ENCODE measurements at regions not wholly inside any gene's neighbourhood (a gene's known extent, or its start where the extent isn't known, plus 50 kb on each side); places are given as distances from the start of the nearest gene placed in this dataset.
A peak's percentile ranks its signal among the peaks of the same experiment; 100 is the strongest.

DNA sequence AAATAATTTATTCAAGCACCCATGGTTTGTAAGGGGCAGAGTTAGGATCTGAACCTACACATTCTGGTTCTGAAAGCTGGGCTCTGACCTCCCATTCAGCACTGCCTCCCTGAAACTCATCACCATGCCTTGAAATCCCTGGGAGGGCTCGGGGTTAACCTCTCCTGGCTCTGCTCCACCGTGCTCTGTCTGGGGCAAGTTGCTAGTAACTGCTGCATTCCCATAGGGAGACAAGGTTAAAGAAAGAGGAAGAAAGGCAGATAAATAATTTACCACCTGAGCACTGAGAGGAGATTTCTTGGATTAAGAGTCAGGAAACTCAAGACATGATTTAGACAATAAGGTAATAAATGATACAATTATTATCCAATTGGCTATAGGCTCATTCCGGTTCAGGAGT lies 199.3 kb downstream of the KIF18A start:
- no peaks in the 10 kb centered on the region for H3K4me1 ChIP-seq (ENCODE audit: control insufficient read depth, insufficient read depth, low read length)
- no peak overlapping the region for H3K4me3 ChIP-seq (ENCODE audit: low read depth, low read length)
- H3K9me3 ChIP-seq (ENCODE audit: control insufficient read depth, insufficient read depth, low read length), result no peaks in the 10 kb centered on the region
- no CpG with 5 or more reads among the region's 3 CpGs for WGBS (ENCODE audit: insufficient coverage)
- H3K27ac ChIP-seq (ENCODE audit: low read depth, low read length), result no peak overlapping the region
- H3K27me3 ChIP-seq (ENCODE audit: control insufficient read depth, insufficient read depth, low read length), result no peaks in the 10 kb centered on the region
- DNase-seq (ENCODE audit: low read depth in 4 of 6, low spot score in 6 of 6), result no peak
- H3K36me3 ChIP-seq (ENCODE audit: control insufficient read depth, insufficient read depth, low read length), result no peaks in the 10 kb centered on the region

DNA sequence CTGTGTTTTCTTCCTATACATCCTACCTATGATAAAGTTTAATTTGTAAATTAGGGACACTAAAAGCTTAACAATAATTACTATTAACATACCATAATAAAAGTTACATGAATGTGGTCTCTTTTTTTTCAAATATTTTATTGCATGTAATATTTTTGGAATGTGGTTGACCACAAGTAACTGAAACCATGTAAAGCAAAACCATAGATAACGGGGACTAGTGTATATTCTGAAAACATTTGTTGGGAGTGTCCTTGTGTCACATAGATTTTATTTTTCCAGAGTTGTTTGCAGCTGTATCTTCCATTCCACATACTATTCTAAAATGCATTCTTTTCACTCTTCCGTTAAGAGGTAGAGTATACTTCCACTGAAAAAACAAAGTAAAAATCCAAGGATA lies 200.4 kb downstream of the KIF18A start:
- no peak overlapping the region for H3K27ac ChIP-seq (ENCODE audit: low read depth, low read length)
- no peaks in the 10 kb centered on the region for H3K36me3 ChIP-seq (ENCODE audit: control insufficient read depth, insufficient read depth, low read length)
- no peaks in the 10 kb centered on the region for H3K4me1 ChIP-seq (ENCODE audit: control insufficient read depth, insufficient read depth, low read length)
- 100% methylated on average over 1 of the region's 2 CpGs for WGBS (ENCODE audit: insufficient coverage)
- H3K27me3 ChIP-seq (ENCODE audit: control insufficient read depth, insufficient read depth, low read length), result no peaks in the 10 kb centered on the region
- no peak for DNase-seq (ENCODE audit: low read depth in 4 of 6, low spot score in 6 of 6)
- no peak overlapping the region for H3K4me3 ChIP-seq (ENCODE audit: low read depth, low read length)
- H3K9me3 ChIP-seq (ENCODE audit: control insufficient read depth, insufficient read depth, low read length), result no peaks in the 10 kb centered on the region

DNA sequence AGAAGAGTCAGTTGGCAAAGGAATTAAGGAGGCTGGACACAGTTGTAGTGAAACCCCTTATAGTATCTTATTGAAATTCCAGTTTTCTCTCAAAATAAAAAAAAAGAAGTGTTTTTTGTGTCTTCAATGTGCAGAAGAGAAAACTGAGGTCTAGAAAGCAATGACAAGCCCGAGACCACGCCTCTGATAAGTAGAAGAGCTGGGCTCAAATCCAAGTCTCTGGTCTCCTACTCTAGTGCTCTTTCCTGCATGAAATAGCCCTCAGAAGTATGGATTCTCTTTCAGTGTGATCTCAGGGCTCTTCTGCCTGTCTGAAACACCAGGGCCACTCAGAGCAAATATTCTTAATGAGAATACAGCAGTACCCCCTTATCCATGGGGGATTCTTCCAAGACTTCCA lies 200.9 kb downstream of the KIF18A start:
- no peak for DNase-seq (ENCODE audit: low read depth in 4 of 6, low spot score in 6 of 6)
- H3K4me3 ChIP-seq (ENCODE audit: low read depth, low read length), result no peak overlapping the region
- no peak overlapping the region for H3K27ac ChIP-seq (ENCODE audit: low read depth, low read length)
- no peaks in the 10 kb centered on the region for H3K9me3 ChIP-seq (ENCODE audit: control insufficient read depth, insufficient read depth, low read length)
- no peaks in the 10 kb centered on the region for H3K4me1 ChIP-seq (ENCODE audit: control insufficient read depth, insufficient read depth, low read length)
- no peaks in the 10 kb centered on the region for H3K36me3 ChIP-seq (ENCODE audit: control insufficient read depth, insufficient read depth, low read length)
- 93% methylated on average over 2 of the region's 2 CpGs for WGBS (ENCODE audit: insufficient coverage)
- H3K27me3 ChIP-seq (ENCODE audit: control insufficient read depth, insufficient read depth, low read length), result no peaks in the 10 kb centered on the region

DNA sequence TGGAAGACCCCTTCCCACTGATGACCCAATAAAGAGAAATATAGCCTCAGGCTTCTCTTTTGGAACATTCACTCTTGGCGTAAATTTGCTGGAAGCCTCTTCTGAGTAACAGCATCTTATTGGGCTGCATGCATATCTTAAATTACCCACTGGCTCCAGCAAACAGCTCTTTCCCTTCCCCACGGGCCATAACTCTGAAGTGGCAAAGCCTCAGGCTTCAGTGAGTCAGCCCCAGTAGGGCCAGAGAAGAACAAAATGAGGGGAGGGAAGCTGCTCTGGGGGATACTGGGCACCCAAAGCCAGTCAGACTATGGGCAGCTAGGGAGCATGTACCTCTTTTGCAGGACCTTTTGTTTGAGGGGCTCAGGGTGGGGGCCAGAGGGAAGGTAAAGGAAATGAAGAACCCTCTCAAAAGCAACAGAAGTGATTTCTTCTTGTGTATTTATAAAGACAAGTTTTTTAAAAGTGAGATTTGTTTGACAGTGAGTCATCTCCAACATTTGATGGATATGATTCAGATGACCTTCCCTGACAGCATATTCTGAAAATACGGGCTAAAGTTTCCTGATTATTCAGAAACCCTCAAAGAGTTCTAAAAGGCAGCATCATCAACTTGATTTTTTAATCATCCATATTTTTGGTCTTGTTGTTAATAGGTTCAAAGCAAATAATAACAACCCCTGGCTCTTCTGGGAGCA lies 203.4 kb downstream of the KIF18A start:
- Histone ChIP-seq H3K4me1 (ENCODE audit: control insufficient read depth, insufficient read depth, low read length) (no peaks in the 10 kb centered on the region), H3K9me3 (ENCODE audit: control insufficient read depth, insufficient read depth, low read length) (no peaks in the 10 kb centered on the region), H3K27ac (ENCODE audit: low read depth, low read length) (no peak overlapping the region), H3K27me3 (ENCODE audit: control insufficient read depth, insufficient read depth, low read length) (no peaks in the 10 kb centered on the region), H3K36me3 (ENCODE audit: control insufficient read depth, insufficient read depth, low read length) (no peaks in the 10 kb centered on the region), H3K4me3 (ENCODE audit: low read depth, low read length) (no peak overlapping the region)
- WGBS (ENCODE audit: insufficient coverage), result 85% methylated on average over 1 of the region's 3 CpGs
- DNase-seq (ENCODE audit: low read depth in 4 of 6, low spot score in 6 of 6), result no peak

DNA sequence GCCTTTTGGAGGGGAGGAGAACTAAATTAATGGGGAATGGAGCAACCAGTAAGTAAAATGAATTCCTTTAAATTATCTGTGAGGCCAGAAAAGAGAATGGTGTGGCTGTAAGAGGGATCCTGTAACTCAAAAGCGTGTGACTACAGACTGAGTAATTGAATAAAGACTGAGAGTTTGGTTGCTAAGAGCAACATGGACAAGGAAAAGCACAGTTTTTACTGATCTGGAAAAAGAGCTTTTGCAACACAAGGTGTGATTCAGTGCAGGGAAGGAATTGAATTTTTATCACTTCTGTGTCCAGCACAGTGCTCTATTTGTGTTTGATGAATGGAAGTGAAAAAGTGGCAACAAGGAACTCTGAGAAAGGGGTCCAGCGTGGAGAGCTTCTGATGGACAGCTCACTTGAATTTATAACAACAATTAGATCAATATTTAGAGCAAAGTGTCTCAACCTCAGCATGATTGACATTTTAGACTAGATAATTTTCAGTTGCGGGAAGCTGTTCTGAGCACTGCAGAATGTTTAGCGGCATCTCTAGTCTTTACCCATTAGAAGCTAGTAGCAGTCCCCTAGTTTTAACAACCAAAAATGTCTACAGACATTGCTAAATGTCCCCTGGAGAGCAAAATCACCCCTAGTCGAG lies 202.8 kb upstream of the BDNF start:
- H3K9me3 ChIP-seq (ENCODE audit: control insufficient read depth, insufficient read depth, low read length), result no peaks in the 10 kb centered on the region
- H3K4me3 ChIP-seq (ENCODE audit: low read depth, low read length), result no peak overlapping the region
- H3K36me3 ChIP-seq (ENCODE audit: control insufficient read depth, insufficient read depth, low read length), result no peaks in the 10 kb centered on the region
- no peak overlapping the region for H3K27ac ChIP-seq (ENCODE audit: low read depth, low read length)
- WGBS (ENCODE audit: insufficient coverage), result 76% methylated on average over 3 of the region's 5 CpGs
- H3K4me1 ChIP-seq (ENCODE audit: control insufficient read depth, insufficient read depth, low read length), result no peaks in the 10 kb centered on the region
- no peaks in the 10 kb centered on the region for H3K27me3 ChIP-seq (ENCODE audit: control insufficient read depth, insufficient read depth, low read length)
- peak in 2 of 6 donors; percentile 3 to 43 for DNase-seq (ENCODE audit: low read depth in 4 of 6, low spot score in 6 of 6)

DNA sequence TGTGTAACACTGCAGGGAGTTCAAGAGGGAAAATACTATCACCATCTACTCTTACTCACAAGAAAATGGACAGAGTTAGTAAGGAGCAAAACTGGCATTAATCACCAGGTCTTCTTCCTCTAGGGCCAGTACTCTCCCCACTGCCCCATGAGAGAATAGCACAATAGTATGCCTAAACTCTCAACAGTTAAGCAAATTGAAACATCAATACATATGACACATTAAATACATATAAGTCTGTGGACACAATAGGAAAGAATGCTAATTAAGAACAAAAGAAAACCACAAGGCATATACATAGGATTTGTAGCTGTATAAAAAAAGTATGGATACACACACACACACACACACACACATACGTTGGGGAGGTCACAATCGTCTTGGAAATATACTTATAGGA lies 197.9 kb upstream of the BDNF start:
- H3K36me3 ChIP-seq (ENCODE audit: control insufficient read depth, insufficient read depth, low read length), result no peaks in the 10 kb centered on the region
- no peaks in the 10 kb centered on the region for H3K9me3 ChIP-seq (ENCODE audit: control insufficient read depth, insufficient read depth, low read length)
- no CpG with 5 or more reads among the region's 2 CpGs for WGBS (ENCODE audit: insufficient coverage)
- no peaks in the 10 kb centered on the region for H3K4me1 ChIP-seq (ENCODE audit: control insufficient read depth, insufficient read depth, low read length)
- H3K4me3 ChIP-seq (ENCODE audit: low read depth, low read length), result no peak overlapping the region
- no peaks in the 10 kb centered on the region for H3K27me3 ChIP-seq (ENCODE audit: control insufficient read depth, insufficient read depth, low read length)
- no peak overlapping the region for H3K27ac ChIP-seq (ENCODE audit: low read depth, low read length)
- no peak for DNase-seq (ENCODE audit: low read depth in 4 of 6, low spot score in 6 of 6)

DNA sequence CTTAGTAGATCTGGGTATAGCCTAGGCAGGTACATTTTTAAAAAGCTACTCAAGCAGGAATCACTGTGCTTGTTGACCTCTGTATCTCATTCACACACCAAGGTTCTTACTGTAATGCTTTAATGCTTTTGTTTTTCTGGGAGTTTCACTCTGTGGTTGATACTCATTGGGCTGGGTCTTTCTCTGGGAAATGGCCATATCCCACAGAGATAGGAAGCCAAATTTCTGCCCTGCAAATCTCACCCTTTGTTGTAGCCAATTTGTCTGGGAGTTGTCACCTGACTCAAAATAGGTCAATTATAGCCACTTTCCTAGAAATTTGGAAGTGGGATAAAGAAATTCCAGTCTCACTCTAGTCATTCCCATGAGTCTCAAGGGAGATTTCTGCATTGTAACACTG lies 195.8 kb upstream of the BDNF start:
- no peaks in the 10 kb centered on the region for H3K36me3 ChIP-seq (ENCODE audit: control insufficient read depth, insufficient read depth, low read length)
- H3K27ac ChIP-seq (ENCODE audit: low read depth, low read length), result no peak overlapping the region
- DNase-seq (ENCODE audit: low read depth in 4 of 6, low spot score in 6 of 6), result no peak
- no peaks in the 10 kb centered on the region for H3K9me3 ChIP-seq (ENCODE audit: control insufficient read depth, insufficient read depth, low read length)
- no peaks in the 10 kb centered on the region for H3K4me1 ChIP-seq (ENCODE audit: control insufficient read depth, insufficient read depth, low read length)
- H3K4me3 ChIP-seq (ENCODE audit: low read depth, low read length), result no peak overlapping the region
- no peaks in the 10 kb centered on the region for H3K27me3 ChIP-seq (ENCODE audit: control insufficient read depth, insufficient read depth, low read length)

DNA sequence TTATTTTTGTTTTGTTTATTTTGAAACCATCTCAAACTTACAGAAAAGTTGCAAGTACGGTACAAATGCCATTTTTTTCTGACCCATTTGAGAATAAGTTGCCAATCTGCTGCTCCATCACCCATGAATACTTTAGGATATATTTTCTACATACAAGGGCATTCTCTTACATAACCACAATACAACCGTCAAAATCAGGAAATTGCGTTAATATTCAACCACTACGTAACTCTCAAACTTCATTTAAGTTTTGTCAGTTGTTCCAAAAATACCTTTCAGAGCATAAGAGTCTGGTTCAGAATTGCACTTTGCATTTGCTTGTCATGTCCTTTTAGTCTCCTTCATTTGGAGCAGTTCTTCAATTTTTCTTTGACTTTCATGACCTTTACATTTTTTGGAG lies 194.3 kb upstream of the BDNF start:
- WGBS (ENCODE audit: insufficient coverage), result 92% methylated on average over 4 of the region's 4 CpGs
- no peaks in the 10 kb centered on the region for H3K27me3 ChIP-seq (ENCODE audit: control insufficient read depth, insufficient read depth, low read length)

DNA sequence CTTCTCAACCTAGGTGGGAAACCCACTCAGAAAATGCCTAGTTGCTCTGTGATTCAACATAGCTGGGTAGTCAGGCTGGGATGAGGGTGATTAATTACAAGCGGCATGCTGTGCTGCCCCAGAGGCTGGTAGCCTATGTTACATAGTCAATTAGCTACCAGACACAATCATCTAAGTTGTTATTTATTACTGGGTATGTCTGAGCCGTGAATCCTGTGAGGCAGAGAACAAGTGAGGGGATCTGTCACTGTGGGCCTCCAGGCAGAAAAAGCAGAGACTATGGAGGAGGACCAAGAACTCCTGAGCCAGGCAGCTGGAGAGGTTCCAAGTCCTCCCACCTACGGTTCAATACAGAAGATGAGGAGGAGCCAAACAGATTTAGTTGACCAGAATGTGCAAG lies 186.6 kb upstream of the BDNF start:
- Histone ChIP-seq H3K36me3 (ENCODE audit: control insufficient read depth, insufficient read depth, low read length) (no peaks in the 10 kb centered on the region), H3K9me3 (ENCODE audit: control insufficient read depth, insufficient read depth, low read length) (no peaks in the 10 kb centered on the region), H3K27ac (ENCODE audit: low read depth, low read length) (no peak overlapping the region), H3K4me3 (ENCODE audit: low read depth, low read length) (no peak overlapping the region), H3K27me3 (ENCODE audit: control insufficient read depth, insufficient read depth, low read length) (no peaks in the 10 kb centered on the region), H3K4me1 (ENCODE audit: control insufficient read depth, insufficient read depth, low read length) (no peaks in the 10 kb centered on the region)
- WGBS (ENCODE audit: insufficient coverage), result 17% methylated on average over 2 of the region's 3 CpGs
- DNase-seq (ENCODE audit: low read depth in 4 of 6, low spot score in 6 of 6), result no peak

More for the DNA sequence above, 194.3 kb upstream of the BDNF start:
- H3K27ac ChIP-seq (ENCODE audit: low read depth, low read length), result no peak overlapping the region
- DNase-seq (ENCODE audit: low read depth in 4 of 6, low spot score in 6 of 6), result no peak
- no peaks in the 10 kb centered on the region for H3K36me3 ChIP-seq (ENCODE audit: control insufficient read depth, insufficient read depth, low read length)
- H3K4me3 ChIP-seq (ENCODE audit: low read depth, low read length), result no peak overlapping the region
- H3K9me3 ChIP-seq (ENCODE audit: control insufficient read depth, insufficient read depth, low read length), result no peaks in the 10 kb centered on the region
- H3K4me1 ChIP-seq (ENCODE audit: control insufficient read depth, insufficient read depth, low read length), result no peaks in the 10 kb centered on the region

DNA sequence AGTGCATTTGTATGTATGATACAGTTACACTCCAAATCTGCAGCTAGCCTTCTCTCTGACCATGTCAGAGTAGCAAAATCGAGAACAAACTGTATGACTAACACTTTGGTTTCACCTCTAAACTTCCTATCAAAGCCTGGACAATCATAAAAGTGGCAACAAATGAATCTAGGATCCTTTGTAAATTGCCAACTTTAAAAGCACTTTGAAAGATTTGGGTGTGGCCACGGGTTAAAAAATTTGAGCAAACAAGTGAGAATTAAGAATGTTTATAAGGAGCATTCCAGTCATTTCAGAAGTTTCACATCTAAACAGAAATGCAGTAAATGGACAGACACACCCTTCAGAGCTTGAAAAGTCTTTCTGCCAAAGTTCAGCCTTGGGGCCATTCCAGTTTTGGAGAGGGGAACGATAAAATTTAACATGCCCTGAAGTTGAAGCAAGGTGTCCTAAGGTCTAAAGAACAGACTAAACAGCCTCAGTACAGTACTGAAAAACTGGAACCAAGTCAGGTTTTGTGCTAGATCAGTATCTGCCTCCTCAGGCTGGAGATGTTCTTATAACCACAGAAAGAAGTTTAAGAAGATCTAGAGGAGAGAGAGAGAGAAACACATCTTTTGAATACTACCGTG lies 181.9 kb upstream of the BDNF start:
- no peaks in the 10 kb centered on the region for H3K27me3 ChIP-seq (ENCODE audit: control insufficient read depth, insufficient read depth, low read length)

More for the DNA sequence above, 181.9 kb upstream of the BDNF start:
- Histone ChIP-seq H3K27ac (ENCODE audit: low read depth, low read length) (no peak overlapping the region), H3K4me3 (ENCODE audit: low read depth, low read length) (no peak overlapping the region), H3K9me3 (ENCODE audit: control insufficient read depth, insufficient read depth, low read length) (no peaks in the 10 kb centered on the region), H3K4me1 (ENCODE audit: control insufficient read depth, insufficient read depth, low read length) (no peaks in the 10 kb centered on the region), H3K36me3 (ENCODE audit: control insufficient read depth, insufficient read depth, low read length) (no peaks in the 10 kb centered on the region)
- no CpG with 5 or more reads among the region's 4 CpGs for WGBS (ENCODE audit: insufficient coverage)
- no peak for DNase-seq (ENCODE audit: low read depth in 4 of 6, low spot score in 6 of 6)
